Activated CD4-positive, alpha-beta T cell treated with anti-CD3 and anti-CD28 coated beads for 24 hours (primary cell): ENCODE measurements at regions not wholly inside any gene's neighbourhood (a gene's known extent, or its start where the extent isn't known, plus 50 kb on each side); places are given as distances from the start of the nearest gene placed in this dataset.
"Not testable (repeated sequence)": the region's sequence is repeated elsewhere in the genome, so short reads cannot be mapped to it uniquely, and the experiment has no call there.

Source experiments
- DNase-seq, 2 donors: peaks; one replicate each; pipeline ENCODE4 v3.0.0-alpha.2; 2020; ENCODE audit warnings: low read depth in 2 of 2

GRCh38 chr6:98323605-98324004 lies 510.8 kb upstream of the POU3F2 start:
- DNase-seq, result no peak

- DNase-seq, result no peak
Measured at GRCh38 chr6:98324446-98324845, 509.9 kb upstream of the POU3F2 start.

GRCh38 chr6:98325366-98325765 lies 509.0 kb upstream of the POU3F2 start:
- no peak for DNase-seq

GRCh38 chr6:98333273-98333672 lies 501.1 kb upstream of the POU3F2 start:
- DNase-seq, result no peak

GRCh38 chr6:98335594-98335993 lies 498.8 kb upstream of the POU3F2 start:
- no peak for DNase-seq

GRCh38 chr6:98339506-98339905 lies 494.9 kb upstream of the POU3F2 start:
- DNase-seq, result no peak

- DNase-seq, result no peak
Measured at GRCh38 chr6:98343004-98343403, 491.4 kb upstream of the POU3F2 start.

GRCh38 chr6:98343797-98344196 lies 490.6 kb upstream of the POU3F2 start:
- DNase-seq, result no peak

- DNase-seq, result no peak
Measured at GRCh38 chr6:98352348-98352747, 482.0 kb upstream of the POU3F2 start.

GRCh38 chr6:98358173-98358572 lies 476.2 kb upstream of the POU3F2 start:
- DNase-seq, result no peak

GRCh38 chr6:98366371-98366770 lies 468.0 kb upstream of the POU3F2 start:
- no peak for DNase-seq

GRCh38 chr6:98380589-98380988 lies 453.8 kb upstream of the POU3F2 start:
- no peak for DNase-seq

- no peak for DNase-seq
Measured at GRCh38 chr6:98382246-98382645, 452.1 kb upstream of the POU3F2 start.

- no peak for DNase-seq
Measured at GRCh38 chr6:98384334-98384733, 450.0 kb upstream of the POU3F2 start.

GRCh38 chr6:98384801-98385200 lies 449.6 kb upstream of the POU3F2 start:
- no peak for DNase-seq

- DNase-seq, result no peak
Measured at GRCh38 chr6:98395610-98396166, 438.7 kb upstream of the POU3F2 start.

- DNase-seq, result no peak
Measured at GRCh38 chr6:98416027-98416426, 418.3 kb upstream of the POU3F2 start.

GRCh38 chr6:98416497-98417158 lies 417.7 kb upstream of the POU3F2 start:
- not testable (repeated sequence) for DNase-seq

GRCh38 chr6:98433325-98434056 lies 400.9 kb upstream of the POU3F2 start:
- no peak for DNase-seq

- DNase-seq, result no peak
Measured at GRCh38 chr6:98443633-98444032, 390.7 kb upstream of the POU3F2 start.

GRCh38 chr6:98452685-98453084 lies 381.7 kb upstream of the POU3F2 start:
- no peak for DNase-seq

GRCh38 chr6:98454809-98455322 lies 379.5 kb upstream of the POU3F2 start:
- DNase-seq, result no peak

GRCh38 chr6:98458708-98459107 lies 375.7 kb upstream of the POU3F2 start:
- no peak for DNase-seq
